ENCODE measurements at regions not wholly inside any gene's neighbourhood (a gene's known extent, or its start where the extent isn't known, plus 50 kb on each side); places are given as distances from the start of the nearest gene placed in this dataset.

DNA sequence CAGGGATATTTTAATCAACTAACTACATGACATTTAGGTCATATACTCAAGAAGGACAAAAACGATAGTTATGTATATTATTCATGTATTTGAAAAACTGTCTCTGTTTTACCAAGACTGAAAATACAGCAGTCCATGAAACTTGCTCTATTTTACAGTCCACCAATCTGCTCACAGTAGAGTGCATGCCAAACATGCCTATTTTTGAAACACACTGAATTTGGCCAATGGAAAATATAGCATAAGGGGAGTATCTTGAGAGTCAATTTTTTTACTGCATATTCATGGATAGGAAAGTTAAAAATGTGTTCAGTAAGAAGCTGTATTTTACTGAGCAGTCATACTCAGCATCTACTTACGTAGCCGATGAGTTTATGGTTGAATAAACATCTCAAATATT, 621.2 kb upstream of the CHORDC1 start:
- intact Hi-C loops (cut with DNase I) = no loop called here
- Histone ChIP-seq H3K4me3 (no peak overlapping the region), H3K27ac (no peak overlapping the region), H3K27me3 (no peaks in the 10 kb centered on the region), H3K36me3 (no peaks in the 10 kb centered on the region), H3K4me1 (ENCODE audit: insufficient read depth) (no peaks in the 10 kb centered on the region), H3K9me3 (no peaks in the 10 kb centered on the region)
- 87 to 91% (median 91%) methylated on average over 3 of the region's 3 CpGs for WGBS, 3 donors
- TF ChIP-seq EP300 (IDR thresholded peaks at IDR 0.05) = no peak
- TF ChIP-seq, protein P1, sequence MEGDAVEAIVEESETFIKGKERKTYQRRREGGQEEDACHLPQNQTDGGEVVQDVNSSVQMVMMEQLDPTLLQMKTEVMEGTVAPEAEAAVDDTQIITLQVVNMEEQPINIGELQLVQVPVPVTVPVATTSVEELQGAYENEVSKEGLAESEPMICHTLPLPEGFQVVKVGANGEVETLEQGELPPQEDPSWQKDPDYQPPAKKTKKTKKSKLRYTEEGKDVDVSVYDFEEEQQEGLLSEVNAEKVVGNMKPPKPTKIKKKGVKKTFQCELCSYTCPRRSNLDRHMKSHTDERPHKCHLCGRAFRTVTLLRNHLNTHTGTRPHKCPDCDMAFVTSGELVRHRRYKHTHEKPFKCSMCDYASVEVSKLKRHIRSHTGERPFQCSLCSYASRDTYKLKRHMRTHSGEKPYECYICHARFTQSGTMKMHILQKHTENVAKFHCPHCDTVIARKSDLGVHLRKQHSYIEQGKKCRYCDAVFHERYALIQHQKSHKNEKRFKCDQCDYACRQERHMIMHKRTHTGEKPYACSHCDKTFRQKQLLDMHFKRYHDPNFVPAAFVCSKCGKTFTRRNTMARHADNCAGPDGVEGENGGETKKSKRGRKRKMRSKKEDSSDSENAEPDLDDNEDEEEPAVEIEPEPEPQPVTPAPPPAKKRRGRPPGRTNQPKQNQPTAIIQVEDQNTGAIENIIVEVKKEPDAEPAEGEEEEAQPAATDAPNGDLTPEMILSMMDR (IDR thresholded peaks at IDR 0.05) = no peak
- TF ChIP-seq POLR2A (IDR thresholded peaks at IDR 0.05) = no peak
- no peak for DNase-seq

DNA sequence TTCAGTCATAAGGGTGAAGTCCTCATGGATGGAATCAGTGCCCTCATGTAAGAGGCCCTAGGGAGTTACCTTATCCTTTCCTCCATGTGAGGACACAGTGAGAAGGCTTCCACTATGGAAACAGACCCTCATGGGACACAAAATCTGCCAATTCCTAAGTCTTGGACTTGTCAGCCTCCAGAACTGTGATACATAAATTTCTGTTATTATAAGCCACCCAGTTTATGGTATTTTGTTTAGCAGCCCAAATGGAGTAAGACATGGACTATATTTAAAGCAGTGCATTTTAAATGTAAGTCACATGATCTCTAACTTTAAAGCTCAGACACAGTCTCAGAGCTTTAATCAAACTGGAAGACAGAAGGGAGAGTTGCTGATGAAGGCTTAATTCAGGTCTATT, 619.8 kb upstream of the CHORDC1 start:
- Histone ChIP-seq H3K4me3 (no peak overlapping the region), H3K4me1 (ENCODE audit: insufficient read depth) (no peaks in the 10 kb centered on the region), H3K27ac (no peak overlapping the region), H3K9me3 (no peaks in the 10 kb centered on the region), H3K36me3 (no peaks in the 10 kb centered on the region), H3K27me3 (no peaks in the 10 kb centered on the region)
- intact Hi-C loops (cut with DNase I) = no loop called here
- TF ChIP-seq EP300 (IDR thresholded peaks at IDR 0.05) = no peak
- TF ChIP-seq, protein P1 (IDR thresholded peaks at IDR 0.05) = no peak
- TF ChIP-seq POLR2A (IDR thresholded peaks at IDR 0.05) = no peak
- no peak for DNase-seq

DNA sequence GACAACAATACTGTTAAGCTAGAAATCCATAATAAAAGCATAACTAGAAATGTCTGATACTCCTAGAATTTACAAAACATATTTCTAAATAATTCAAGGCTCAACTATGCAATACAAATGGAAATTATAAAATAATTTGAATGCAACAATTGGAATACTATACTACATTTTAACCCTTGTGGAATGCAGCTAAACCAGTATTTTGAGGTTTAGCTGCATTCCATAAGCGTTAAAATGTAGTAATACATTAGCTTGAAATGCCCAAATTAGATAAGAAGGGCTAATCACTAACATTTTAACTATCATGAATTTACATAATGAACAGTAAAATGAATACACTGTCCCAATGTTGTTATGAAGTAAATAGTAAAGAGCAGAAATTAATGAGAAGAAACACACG, 617.2 kb upstream of the CHORDC1 start:
- no peak overlapping the region for H3K4me3 ChIP-seq
- no peaks in the 10 kb centered on the region for H3K4me1 ChIP-seq (ENCODE audit: insufficient read depth)
- DNase-seq = no peak
- TF ChIP-seq POLR2A (IDR thresholded peaks at IDR 0.05) (no peak), EP300 (IDR thresholded peaks at IDR 0.05) (no peak)
- TF ChIP-seq, protein P1 (IDR thresholded peaks at IDR 0.05) = no peak
- no peak overlapping the region for H3K27ac ChIP-seq
- no peaks in the 10 kb centered on the region for H3K27me3 ChIP-seq
- intact Hi-C loops (cut with DNase I) = no loop called here
- no peaks in the 10 kb centered on the region for H3K9me3 ChIP-seq
- no peaks in the 10 kb centered on the region for H3K36me3 ChIP-seq
- 92 to 97% (median 95%) methylated on average over 2 of the region's 2 CpGs for WGBS, 3 donors

DNA sequence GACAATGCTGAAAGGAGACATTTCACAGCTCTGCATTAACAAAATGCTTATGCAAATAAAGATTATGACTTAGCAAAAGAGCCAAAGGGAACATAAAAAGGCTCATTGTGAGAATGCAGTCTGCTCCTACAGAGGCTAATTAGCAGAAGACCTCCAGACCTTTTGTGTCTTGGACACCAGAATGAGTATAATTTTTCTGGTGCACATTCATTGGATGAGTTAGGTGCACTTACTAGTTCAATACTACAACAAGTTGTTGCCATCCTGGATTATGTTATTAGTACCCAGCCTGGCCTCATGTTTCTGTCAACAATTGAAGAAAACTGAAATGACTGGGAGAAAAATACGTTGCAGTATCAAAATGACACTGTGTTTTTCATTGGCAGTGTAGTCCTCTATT, 613.2 kb upstream of the CHORDC1 start:
- DNase-seq = no peak
- no peak for TF ChIP-seq POLR2A (IDR thresholded peaks at IDR 0.05)
- TF ChIP-seq EP300 (IDR thresholded peaks at IDR 0.05) = no peak
- Histone ChIP-seq H3K27me3 (no peaks in the 10 kb centered on the region), H3K4me3 (no peak overlapping the region), H3K27ac (no peak overlapping the region), H3K9me3 (no peaks in the 10 kb centered on the region), H3K4me1 (ENCODE audit: insufficient read depth) (no peaks in the 10 kb centered on the region), H3K36me3 (no peaks in the 10 kb centered on the region)
- WGBS, 3 donors = 56 to 70% (median 69%) methylated on average over 1 of the region's 1 CpG
- intact Hi-C loops (cut with DNase I) = no loop called here

DNA sequence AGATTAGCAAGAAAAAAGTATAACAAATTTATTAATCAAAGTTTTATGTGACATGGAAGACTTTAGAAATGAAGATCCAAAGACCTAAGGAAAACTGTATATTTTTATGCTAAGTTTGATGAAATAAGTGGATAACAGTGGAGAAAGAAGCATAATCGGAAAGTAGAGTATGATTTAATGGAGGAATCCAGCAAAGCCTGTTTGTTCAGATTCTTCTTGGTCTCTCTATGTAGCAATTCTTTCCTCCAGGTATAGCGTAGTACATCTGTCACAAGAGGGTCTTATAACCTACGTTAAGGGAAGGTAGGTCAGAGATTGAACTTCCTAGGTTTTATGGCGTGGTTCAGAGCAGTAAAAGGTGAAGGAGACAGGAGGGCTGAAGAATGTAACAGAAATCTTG, 600.6 kb upstream of the CHORDC1 start:
- Histone ChIP-seq H3K4me3 (no peak overlapping the region), H3K36me3 (no peaks in the 10 kb centered on the region), H3K9me3 (no peaks in the 10 kb centered on the region), H3K27me3 (no peaks in the 10 kb centered on the region), H3K27ac (no peak overlapping the region), H3K4me1 (ENCODE audit: insufficient read depth) (no peaks in the 10 kb centered on the region)
- WGBS, 3 donors = 78 to 84% (median 80%) methylated on average over 4 of the region's 4 CpGs
- intact Hi-C loops (cut with DNase I) = no loop called here
- DNase-seq = no peak
- no peak for TF ChIP-seq POLR2A (IDR thresholded peaks at IDR 0.05)
- no peak for TF ChIP-seq EP300 (IDR thresholded peaks at IDR 0.05)
- TF ChIP-seq, protein P1 (IDR thresholded peaks at IDR 0.05) = no peak

Measured in ovary (tissue), 7 donors.